ENCODE measurements at regions not wholly inside any gene's neighbourhood (a gene's known extent, or its start where the extent isn't known, plus 50 kb on each side); places are given as distances from the start of the nearest gene placed in this dataset.

GRCh38 chr14:97477353-97477752 is 680.2 kb downstream of the VRK1 start:
- Mint-ChIP-seq H3K27me3 (ENCODE audit: insufficient read depth) (no peaks in the 10 kb centered on the region; the same call in none of the 2 replicates), H3K27ac (no peak overlapping the region), H3K4me3 (no peak overlapping the region), H3K36me3 (ENCODE audit: low read depth) (peaks cover 4% of the 10 kb centered on the region; the same call in 1 of the 2 replicates), H3K4me1 (ENCODE audit: low read depth) (no peaks in the 10 kb centered on the region), H3K9me3 (peaks cover 45% of the 10 kb centered on the region)
- DNase-seq, result no peak
- no peak for TF ChIP-seq CTCF (IDR thresholded peaks at IDR 0.05)

- H3K4me1 Mint-ChIP-seq (ENCODE audit: low read depth), result no peaks in the 10 kb centered on the region
- H3K36me3 Mint-ChIP-seq (ENCODE audit: low read depth), result no peaks in the 10 kb centered on the region
- no peaks in the 10 kb centered on the region; the same call in 1 of the 2 replicates for H3K27me3 Mint-ChIP-seq (ENCODE audit: insufficient read depth)
- no peak overlapping the region for H3K27ac Mint-ChIP-seq
- no peak overlapping the region for H3K4me3 Mint-ChIP-seq
- TF ChIP-seq CTCF (IDR thresholded peaks at IDR 0.05), result no peak
- H3K9me3 Mint-ChIP-seq, result peaks cover 61% of the 10 kb centered on the region
- DNase-seq, result no peak
Measured at GRCh38 chr14:97485201-97485600, 688.0 kb downstream of the VRK1 start.

- Mint-ChIP-seq H3K36me3 (ENCODE audit: low read depth) (no peaks in the 10 kb centered on the region), H3K4me3 (no peak overlapping the region), H3K9me3 (peaks cover 65% of the 10 kb centered on the region), H3K27ac (no peak overlapping the region), H3K4me1 (ENCODE audit: low read depth) (no peaks in the 10 kb centered on the region), H3K27me3 (ENCODE audit: insufficient read depth) (peaks cover 2% of the 10 kb centered on the region; the same call in 1 of the 2 replicates)
- DNase-seq, result no peak
- TF ChIP-seq CTCF (IDR thresholded peaks at IDR 0.05), result no peak
Measured at GRCh38 chr14:97486601-97487120, 689.5 kb downstream of the VRK1 start.

- Mint-ChIP-seq H3K9me3 (peaks cover 71% of the 10 kb centered on the region), H3K27ac (no peak overlapping the region), H3K4me1 (ENCODE audit: low read depth) (no peaks in the 10 kb centered on the region), H3K36me3 (ENCODE audit: low read depth) (no peaks in the 10 kb centered on the region), H3K27me3 (ENCODE audit: insufficient read depth) (peaks cover 2% of the 10 kb centered on the region; the same call in 1 of the 2 replicates), H3K4me3 (no peak overlapping the region)
- TF ChIP-seq CTCF (IDR thresholded peaks at IDR 0.05), result no peak
- no peak for DNase-seq
Measured at GRCh38 chr14:97489750-97490149, 692.6 kb downstream of the VRK1 start.

- no peaks in the 10 kb centered on the region for H3K36me3 Mint-ChIP-seq (ENCODE audit: low read depth)
- no peak overlapping the region for H3K27ac Mint-ChIP-seq
- H3K9me3 Mint-ChIP-seq, result peaks cover 69% of the 10 kb centered on the region
- no peaks in the 10 kb centered on the region for H3K4me1 Mint-ChIP-seq (ENCODE audit: low read depth)
- no peak overlapping the region for H3K4me3 Mint-ChIP-seq
- no peak for DNase-seq
- H3K27me3 Mint-ChIP-seq (ENCODE audit: insufficient read depth), result peaks cover 2% of the 10 kb centered on the region; the same call in 1 of the 2 replicates
- TF ChIP-seq CTCF (IDR thresholded peaks at IDR 0.05), result no peak
Measured at GRCh38 chr14:97490521-97491070, 693.4 kb downstream of the VRK1 start.
